ENCODE measurements at regions not wholly inside any gene's neighbourhood (a gene's known extent, or its start where the extent isn't known, plus 50 kb on each side); places are given as distances from the start of the nearest gene placed in this dataset.

DNA sequence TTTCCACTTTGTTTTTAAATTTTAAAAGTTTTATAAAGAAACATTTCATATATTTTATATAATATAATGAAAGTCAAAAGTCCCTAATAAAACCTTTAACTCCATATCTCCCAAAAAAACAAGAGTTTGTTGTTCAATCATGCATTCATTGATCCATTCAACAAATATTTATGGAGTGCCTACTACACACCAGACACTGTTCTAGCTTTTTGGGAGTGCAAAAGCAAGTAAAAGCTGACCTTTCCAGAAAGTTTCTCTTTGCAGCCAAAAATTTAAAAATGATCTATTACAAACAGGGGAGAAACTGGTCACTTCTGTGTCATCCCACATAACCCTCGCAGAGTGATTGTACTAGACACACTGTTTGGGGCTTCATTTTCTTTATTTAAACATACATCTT is 740.0 kb upstream of the TBX3 start:
- ATAC-seq (replicated peaks in 1 of 4), result no peak
- Histone ChIP-seq H3K4me1 (ENCODE audit: control insufficient read depth in 1 of 2, extremely low read depth in 1 of 2, insufficient read depth in 2 of 2, low read length in 2 of 2) (no peaks in the 10 kb centered on the region), H3K27me3 (replicated peaks in 1 of 2; ENCODE audit: control insufficient read depth in 2 of 2, extremely low read depth in 1 of 2, insufficient read depth in 2 of 2, low read length in 1 of 2) (no peaks in the 10 kb centered on the region), H3K27ac (ENCODE audit: low read length) (no peak overlapping the region), H3K9me3 (no peaks in the 10 kb centered on the region), H3K36me3 (ENCODE audit: control insufficient read depth in 2 of 2, extremely low read depth in 1 of 2, insufficient read depth in 1 of 2, low read length in 1 of 2) (no peaks in the 10 kb centered on the region), H3K4me3 (ENCODE audit: control insufficient read depth in 1 of 2, extremely low read depth in 1 of 2, low read length in 1 of 2) (no peak overlapping the region)
- POLR2A ChIA-PET, result interaction anchor here in 1 of 2 donors (0.6 kb wide), 1 partner anchor 31 kb away, joined by 3 read pairs; no protein-coding TSS in a partner anchor
- Mint-ChIP-seq H3K36me3 (no peaks in the 10 kb centered on the region), H3K27me3 (no peaks in the 10 kb centered on the region), H3K4me3 (no peak overlapping the region), H3K9me3 (peaks cover 0 to 3% (median 2%) of the 10 kb centered on the region in 3 donors), H3K4me1 (no peaks in the 10 kb centered on the region), H3K27ac (no peak overlapping the region)
- DNase-seq, result no peak
- 50% methylated on average over 1 of the region's 1 CpG for WGBS (ENCODE audit: insufficient coverage)
- CTCF ChIA-PET, result no interaction called here

DNA sequence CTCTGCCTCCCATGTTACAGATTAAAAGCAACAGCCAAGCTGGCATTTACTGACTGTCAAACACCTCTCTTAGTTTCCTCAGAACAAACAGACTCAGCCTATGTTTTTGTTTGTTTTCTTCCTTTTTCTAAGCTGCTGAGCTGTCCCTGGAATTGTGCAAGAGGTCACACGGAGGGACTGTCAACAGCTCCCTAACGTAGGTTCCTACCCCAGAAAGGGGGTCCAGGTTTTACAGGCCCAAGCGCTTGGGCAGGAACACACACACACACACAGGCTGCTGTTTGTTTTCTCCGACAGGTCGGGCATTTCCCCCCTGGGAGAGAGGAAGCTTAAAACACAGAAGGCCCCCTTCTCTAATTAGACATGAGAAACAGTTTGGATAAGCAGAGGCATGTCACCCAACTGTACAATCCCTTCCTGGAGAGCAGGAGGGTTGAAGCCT is 739.6 kb upstream of the TBX3 start:
- H3K4me1 Mint-ChIP-seq, result no peaks in the 10 kb centered on the region
- no peak overlapping the region for H3K27ac Mint-ChIP-seq
- no peaks in the 10 kb centered on the region for H3K27me3 ChIP-seq (replicated peaks in 1 of 2; ENCODE audit: control insufficient read depth in 2 of 2, extremely low read depth in 1 of 2, insufficient read depth in 2 of 2, low read length in 1 of 2)
- ATAC-seq (replicated peaks in 1 of 4), result no peak
- H3K4me1 ChIP-seq (ENCODE audit: control insufficient read depth in 1 of 2, extremely low read depth in 1 of 2, insufficient read depth in 2 of 2, low read length in 2 of 2), result no peaks in the 10 kb centered on the region
- H3K4me3 Mint-ChIP-seq, result no peak overlapping the region
- ChIA-PET CTCF (no interaction called here), POLR2A (no interaction called here)
- no peak for DNase-seq
- no peaks in the 10 kb centered on the region for H3K36me3 ChIP-seq (ENCODE audit: control insufficient read depth in 2 of 2, extremely low read depth in 1 of 2, insufficient read depth in 1 of 2, low read length in 1 of 2)
- H3K4me3 ChIP-seq (ENCODE audit: control insufficient read depth in 1 of 2, extremely low read depth in 1 of 2, low read length in 1 of 2), result no peak overlapping the region
- WGBS (ENCODE audit: insufficient coverage), result 17% methylated on average over 1 of the region's 5 CpGs
- peaks cover 0 to 3% (median 3%) of the 10 kb centered on the region in 3 donors for H3K9me3 Mint-ChIP-seq
- H3K36me3 Mint-ChIP-seq, result no peaks in the 10 kb centered on the region
- H3K27me3 Mint-ChIP-seq, result no peaks in the 10 kb centered on the region
- H3K9me3 ChIP-seq, result no peaks in the 10 kb centered on the region
- no peak overlapping the region for H3K27ac ChIP-seq (ENCODE audit: low read length)

DNA sequence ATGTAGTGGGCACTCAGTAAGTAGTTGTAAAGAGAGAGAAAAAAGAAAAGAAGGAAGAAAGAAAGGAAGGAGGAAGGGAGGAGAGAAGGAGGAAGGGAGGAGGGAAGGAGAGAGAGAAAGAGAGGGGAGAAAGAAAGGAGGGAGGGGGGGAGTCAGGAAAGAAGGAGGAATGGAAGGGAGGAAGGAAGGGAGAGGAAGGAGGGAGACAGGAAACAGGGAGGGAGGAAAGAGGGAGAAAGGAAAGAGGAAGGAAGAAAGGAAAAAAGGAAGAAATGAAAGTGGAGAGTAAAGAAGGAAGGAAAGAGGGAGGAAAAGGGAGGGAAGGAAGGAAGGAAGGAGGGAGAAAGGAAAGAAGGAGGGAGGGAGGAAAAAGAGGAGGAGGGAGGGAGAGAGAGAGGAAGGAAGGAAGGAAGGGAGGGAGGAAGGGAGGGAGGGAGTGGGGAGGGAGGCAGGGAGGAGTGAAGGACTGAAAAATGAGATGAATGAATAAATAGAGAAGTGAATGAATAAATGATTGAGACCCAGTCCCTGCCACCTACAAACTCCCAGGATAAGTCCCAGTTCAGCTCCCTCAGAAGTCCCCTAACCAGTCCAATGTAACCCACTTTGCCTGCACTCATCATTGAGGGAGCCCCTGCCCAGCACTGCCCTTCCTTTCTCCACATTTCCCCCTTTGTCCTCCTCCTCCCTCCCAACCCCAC is 739.0 kb upstream of the TBX3 start:
- Mint-ChIP-seq H3K27me3 (no peaks in the 10 kb centered on the region), H3K9me3 (peaks cover 0 to 3% (median 3%) of the 10 kb centered on the region in 3 donors)
- H3K27me3 ChIP-seq (replicated peaks in 1 of 2; ENCODE audit: control insufficient read depth in 2 of 2, extremely low read depth in 1 of 2, insufficient read depth in 2 of 2, low read length in 1 of 2), result no peaks in the 10 kb centered on the region

DNA sequence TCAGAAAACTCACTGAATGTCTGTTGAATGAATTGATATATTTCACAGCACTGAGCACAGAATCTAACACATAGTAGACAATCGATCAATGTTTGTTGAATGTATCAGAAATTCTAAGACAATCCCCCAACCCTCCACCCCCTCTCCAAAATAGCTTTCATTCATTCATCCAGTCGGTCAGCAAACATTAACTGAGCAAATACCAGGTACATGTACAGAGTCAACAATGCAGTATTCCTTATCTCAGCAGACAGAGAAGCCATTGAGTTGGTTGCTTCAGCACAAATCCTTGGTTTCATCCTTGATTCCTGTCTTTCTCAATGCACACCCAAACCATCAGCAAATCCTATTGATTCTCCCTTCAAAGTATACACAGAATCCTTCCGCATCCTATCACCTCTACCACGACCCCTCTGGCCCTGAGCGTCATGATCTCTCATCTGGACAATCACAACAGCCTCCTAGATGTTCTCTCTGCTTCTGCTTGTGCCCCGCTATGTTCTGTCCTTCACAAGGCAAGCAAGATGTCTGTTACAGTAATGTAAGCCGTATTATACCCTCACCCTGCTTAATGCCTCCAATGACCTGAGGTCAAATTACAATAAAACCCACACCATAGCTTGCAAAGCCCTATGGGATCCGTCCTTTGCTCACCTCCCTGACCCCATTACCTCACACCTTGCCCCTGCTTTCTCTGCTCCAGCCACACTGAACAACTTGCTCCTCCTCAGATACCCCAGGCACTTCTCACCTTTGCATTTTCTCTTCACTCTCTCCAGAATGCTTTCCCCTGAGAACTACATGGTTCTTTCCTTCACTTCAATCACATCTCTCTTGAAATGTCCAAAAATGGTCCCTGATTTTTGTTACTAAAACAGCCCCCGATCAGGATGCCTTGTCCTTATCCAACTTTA is 738.1 kb upstream of the TBX3 start:
- POLR2A ChIA-PET, result interaction anchor here in 1 of 2 donors (0.5 kb wide), 1 partner anchor 12 kb away, joined by 4 read pairs; no protein-coding TSS in a partner anchor
- Mint-ChIP-seq H3K36me3 (no peaks in the 10 kb centered on the region), H3K27me3 (no peaks in the 10 kb centered on the region), H3K27ac (no peak overlapping the region), H3K4me1 (no peaks in the 10 kb centered on the region), H3K4me3 (no peak overlapping the region), H3K9me3 (peaks cover 0 to 6% (median 3%) of the 10 kb centered on the region in 3 donors)
- Histone ChIP-seq H3K9me3 (no peaks in the 10 kb centered on the region), H3K4me1 (ENCODE audit: control insufficient read depth in 1 of 2, extremely low read depth in 1 of 2, insufficient read depth in 2 of 2, low read length in 2 of 2) (no peaks in the 10 kb centered on the region), H3K27ac (ENCODE audit: low read length) (no peak overlapping the region), H3K36me3 (ENCODE audit: control insufficient read depth in 2 of 2, extremely low read depth in 1 of 2, insufficient read depth in 1 of 2, low read length in 1 of 2) (no peaks in the 10 kb centered on the region), H3K27me3 (replicated peaks in 1 of 2; ENCODE audit: control insufficient read depth in 2 of 2, extremely low read depth in 1 of 2, insufficient read depth in 2 of 2, low read length in 1 of 2) (no peaks in the 10 kb centered on the region), H3K4me3 (ENCODE audit: control insufficient read depth in 1 of 2, extremely low read depth in 1 of 2, low read length in 1 of 2) (no peak overlapping the region)
- 77% methylated on average over 8 of the region's 9 CpGs for WGBS (ENCODE audit: insufficient coverage)
- CTCF ChIA-PET, result no interaction called here
- ATAC-seq (replicated peaks in 1 of 4) (no peak), DNase-seq (no peak)

More for the DNA sequence above, 739.0 kb upstream of the TBX3 start:
- Mint-ChIP-seq H3K27ac (no peak overlapping the region), H3K4me3 (no peak overlapping the region), H3K4me1 (no peaks in the 10 kb centered on the region), H3K36me3 (no peaks in the 10 kb centered on the region)
- Histone ChIP-seq H3K4me3 (ENCODE audit: control insufficient read depth in 1 of 2, extremely low read depth in 1 of 2, low read length in 1 of 2) (no peak overlapping the region), H3K27ac (ENCODE audit: low read length) (no peak overlapping the region), H3K9me3 (no peaks in the 10 kb centered on the region), H3K36me3 (ENCODE audit: control insufficient read depth in 2 of 2, extremely low read depth in 1 of 2, insufficient read depth in 1 of 2, low read length in 1 of 2) (no peaks in the 10 kb centered on the region), H3K4me1 (ENCODE audit: control insufficient read depth in 1 of 2, extremely low read depth in 1 of 2, insufficient read depth in 2 of 2, low read length in 2 of 2) (no peaks in the 10 kb centered on the region)
- no peak for DNase-seq
- POLR2A ChIA-PET, result no interaction called here
- CTCF ChIA-PET, result no interaction called here
- no peak for ATAC-seq (replicated peaks in 1 of 4)

DNA sequence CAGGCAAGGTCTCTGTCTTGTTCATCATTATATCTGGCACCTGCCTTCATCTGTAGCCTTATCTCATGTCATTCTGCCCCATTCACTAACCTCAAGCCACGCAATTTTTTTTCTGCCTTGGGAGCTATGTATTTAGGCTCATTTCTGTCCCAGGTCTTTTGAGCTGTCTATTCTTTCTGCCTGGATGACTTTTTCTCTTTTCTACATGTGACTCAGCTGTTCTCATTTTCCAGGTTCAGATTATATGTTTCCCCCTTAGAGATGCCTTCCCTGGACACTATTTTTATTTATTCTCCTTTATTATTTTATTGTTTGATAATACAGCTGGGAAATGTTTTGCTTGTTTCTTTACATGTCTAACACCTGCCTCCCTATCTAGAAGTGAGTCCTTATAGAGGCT is 737.4 kb upstream of the TBX3 start:
- H3K27ac ChIP-seq (ENCODE audit: low read length), result no peak overlapping the region
- Mint-ChIP-seq H3K4me3 (no peak overlapping the region), H3K9me3 (peaks cover 0 to 8% (median 6%) of the 10 kb centered on the region in 3 donors), H3K36me3 (no peaks in the 10 kb centered on the region), H3K4me1 (no peaks in the 10 kb centered on the region), H3K27me3 (no peaks in the 10 kb centered on the region), H3K27ac (no peak overlapping the region)
- ATAC-seq (replicated peaks in 1 of 4) (no peak), DNase-seq (no peak)
- no peaks in the 10 kb centered on the region for H3K27me3 ChIP-seq (replicated peaks in 1 of 2; ENCODE audit: control insufficient read depth in 2 of 2, extremely low read depth in 1 of 2, insufficient read depth in 2 of 2, low read length in 1 of 2)
- H3K4me3 ChIP-seq (ENCODE audit: control insufficient read depth in 1 of 2, extremely low read depth in 1 of 2, low read length in 1 of 2), result no peak overlapping the region
- no peaks in the 10 kb centered on the region for H3K36me3 ChIP-seq (ENCODE audit: control insufficient read depth in 2 of 2, extremely low read depth in 1 of 2, insufficient read depth in 1 of 2, low read length in 1 of 2)
- no peaks in the 10 kb centered on the region for H3K9me3 ChIP-seq
- no peaks in the 10 kb centered on the region for H3K4me1 ChIP-seq (ENCODE audit: control insufficient read depth in 1 of 2, extremely low read depth in 1 of 2, insufficient read depth in 2 of 2, low read length in 2 of 2)
- ChIA-PET CTCF (no interaction called here), POLR2A (no interaction called here)
- WGBS (ENCODE audit: insufficient coverage), result 83% methylated on average over 1 of the region's 1 CpG

DNA sequence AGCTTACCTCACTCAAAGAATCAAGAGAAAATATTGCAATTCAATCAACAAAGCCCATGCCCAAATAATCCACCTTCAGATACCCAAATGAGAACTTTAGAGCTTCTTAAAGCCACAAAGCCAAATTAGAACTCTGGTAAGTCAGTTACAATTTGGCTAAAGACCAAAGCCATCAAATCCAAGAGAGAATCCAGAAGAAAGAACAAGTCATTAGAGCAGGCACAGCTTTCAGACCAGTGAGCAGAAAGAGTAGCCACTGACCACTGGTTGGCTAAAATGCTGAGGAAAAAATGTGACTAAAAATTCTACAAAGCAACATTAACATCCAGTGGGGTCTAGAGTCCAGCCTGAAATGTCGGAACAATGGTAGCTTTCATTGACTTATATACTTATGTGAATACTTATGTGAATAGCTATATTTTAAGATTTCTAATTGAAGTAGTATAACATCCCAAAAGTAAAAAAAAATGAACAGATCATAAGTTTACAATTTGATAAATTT is 735.2 kb upstream of the TBX3 start:
- Mint-ChIP-seq H3K36me3 (no peaks in the 10 kb centered on the region), H3K27me3 (no peaks in the 10 kb centered on the region), H3K9me3 (peaks cover 0 to 14% (median 10%) of the 10 kb centered on the region in 3 donors), H3K4me1 (no peaks in the 10 kb centered on the region), H3K4me3 (no peak overlapping the region), H3K27ac (no peak overlapping the region)
- ATAC-seq (replicated peaks in 1 of 4) (no peak), DNase-seq (no peak)
- H3K27me3 ChIP-seq (replicated peaks in 1 of 2; ENCODE audit: control insufficient read depth in 2 of 2, extremely low read depth in 1 of 2, insufficient read depth in 2 of 2, low read length in 1 of 2), result no peaks in the 10 kb centered on the region
- H3K36me3 ChIP-seq (ENCODE audit: control insufficient read depth in 2 of 2, extremely low read depth in 1 of 2, insufficient read depth in 1 of 2, low read length in 1 of 2), result no peaks in the 10 kb centered on the region
- no peaks in the 10 kb centered on the region for H3K4me1 ChIP-seq (ENCODE audit: control insufficient read depth in 1 of 2, extremely low read depth in 1 of 2, insufficient read depth in 2 of 2, low read length in 2 of 2)
- POLR2A ChIA-PET, result no interaction called here
- no CpG with 5 or more reads among the region's 1 CpG for WGBS (ENCODE audit: insufficient coverage)
- H3K4me3 ChIP-seq (ENCODE audit: control insufficient read depth in 1 of 2, extremely low read depth in 1 of 2, low read length in 1 of 2), result no peak overlapping the region
- no peaks in the 10 kb centered on the region for H3K9me3 ChIP-seq
- no peak overlapping the region for H3K27ac ChIP-seq (ENCODE audit: low read length)
- CTCF ChIA-PET, result interaction anchor here (0.6 to 0.7 kb wide), 2 partner anchors 8 to 305 kb away, joined by 3 read pairs; no protein-coding TSS in a partner anchor
